ENCODE measurements at regions not wholly inside any gene's neighbourhood (a gene's known extent, or its start where the extent isn't known, plus 50 kb on each side); places are given as distances from the start of the nearest gene placed in this dataset.
A peak's percentile ranks its signal among the peaks of the same experiment; 100 is the strongest.

- Mint-ChIP-seq H3K27ac (ENCODE audit: unreplicated experiment) (no peak overlapping the region), H3K27me3 (ENCODE audit: unreplicated experiment) (peaks cover 24% of the 10 kb centered on the region), H3K4me1 (ENCODE audit: low read depth, unreplicated experiment) (no peaks in the 10 kb centered on the region), H3K36me3 (ENCODE audit: insufficient read depth, unreplicated experiment) (no peaks in the 10 kb centered on the region), H3K4me3 (ENCODE audit: low read depth, unreplicated experiment) (no peak overlapping the region), H3K9me3 (ENCODE audit: low read depth, unreplicated experiment) (no peaks in the 10 kb centered on the region)
- BruUV-seq (replicated peaks) = no TSS peak
- CTCF ChIA-PET = no interaction called here
- no peak for DNase-seq
- no peak for TF ChIP-seq CTCF (IDR thresholded peaks at IDR 0.05; ENCODE audit: unreplicated experiment)
- intact Hi-C loops (cut with micrococcal nuclease; ENCODE audit: unreplicated experiment) = no loop called here
Observed at GRCh38 chr10:120007261-120007660, 114.7 kb downstream of the SEC23IP start.

GRCh38 chr10:120011359-120012130 is 119.0 kb downstream of the SEC23IP start:
- Mint-ChIP-seq H3K9me3 (ENCODE audit: low read depth, unreplicated experiment) (no peaks in the 10 kb centered on the region), H3K27ac (ENCODE audit: unreplicated experiment) (no peak overlapping the region), H3K4me1 (ENCODE audit: low read depth, unreplicated experiment) (no peaks in the 10 kb centered on the region), H3K36me3 (ENCODE audit: insufficient read depth, unreplicated experiment) (no peaks in the 10 kb centered on the region), H3K4me3 (ENCODE audit: low read depth, unreplicated experiment) (no peak overlapping the region), H3K27me3 (ENCODE audit: unreplicated experiment) (peaks cover 10% of the 10 kb centered on the region)
- intact Hi-C loops (cut with micrococcal nuclease; ENCODE audit: unreplicated experiment) = loop anchor here (2.0 kb wide), 1 partner anchor 77 kb away; no protein-coding TSS in a partner anchor
- DNase-seq = no peak
- BruUV-seq (replicated peaks) = no TSS peak
- no peak for TF ChIP-seq CTCF (IDR thresholded peaks at IDR 0.05; ENCODE audit: unreplicated experiment)
- CTCF ChIA-PET = no interaction called here

- H3K9me3 Mint-ChIP-seq (ENCODE audit: low read depth, unreplicated experiment) = no peaks in the 10 kb centered on the region
- no peaks in the 10 kb centered on the region for H3K4me1 Mint-ChIP-seq (ENCODE audit: low read depth, unreplicated experiment)
- H3K27me3 Mint-ChIP-seq (ENCODE audit: unreplicated experiment) = peaks cover 10% of the 10 kb centered on the region
- no peak for DNase-seq
- no peak overlapping the region for H3K4me3 Mint-ChIP-seq (ENCODE audit: low read depth, unreplicated experiment)
- no TSS peak for BruUV-seq (replicated peaks)
- no peaks in the 10 kb centered on the region for H3K36me3 Mint-ChIP-seq (ENCODE audit: insufficient read depth, unreplicated experiment)
- TF ChIP-seq CTCF (IDR thresholded peaks at IDR 0.05; ENCODE audit: unreplicated experiment) = no peak
- intact Hi-C loops (cut with micrococcal nuclease; ENCODE audit: unreplicated experiment) = loop anchor here (2.0 kb wide), 1 partner anchor 77 kb away; no protein-coding TSS in a partner anchor
- CTCF ChIA-PET = no interaction called here
- H3K27ac Mint-ChIP-seq (ENCODE audit: unreplicated experiment) = no peak overlapping the region
Observed at GRCh38 chr10:120012131-120012400, 119.5 kb downstream of the SEC23IP start.

- CTCF ChIA-PET = no interaction called here
- Mint-ChIP-seq H3K4me1 (ENCODE audit: low read depth, unreplicated experiment) (no peaks in the 10 kb centered on the region), H3K9me3 (ENCODE audit: low read depth, unreplicated experiment) (no peaks in the 10 kb centered on the region), H3K36me3 (ENCODE audit: insufficient read depth, unreplicated experiment) (no peaks in the 10 kb centered on the region), H3K4me3 (ENCODE audit: low read depth, unreplicated experiment) (no peak overlapping the region), H3K27me3 (ENCODE audit: unreplicated experiment) (peaks cover 10% of the 10 kb centered on the region), H3K27ac (ENCODE audit: unreplicated experiment) (no peak overlapping the region)
- DNase-seq = peak; percentile 1
- no peak for TF ChIP-seq CTCF (IDR thresholded peaks at IDR 0.05; ENCODE audit: unreplicated experiment)
- intact Hi-C loops (cut with micrococcal nuclease; ENCODE audit: unreplicated experiment) = loop anchor here (2.0 kb wide), 1 partner anchor 76 kb away; no protein-coding TSS in a partner anchor
- no TSS peak for BruUV-seq (replicated peaks)
Observed at GRCh38 chr10:120012566-120012965, 120.0 kb downstream of the SEC23IP start.
